ENCODE measurements at regions not wholly inside any gene's neighbourhood (a gene's known extent, or its start where the extent isn't known, plus 50 kb on each side); places are given as distances from the start of the nearest gene placed in this dataset.

DNA sequence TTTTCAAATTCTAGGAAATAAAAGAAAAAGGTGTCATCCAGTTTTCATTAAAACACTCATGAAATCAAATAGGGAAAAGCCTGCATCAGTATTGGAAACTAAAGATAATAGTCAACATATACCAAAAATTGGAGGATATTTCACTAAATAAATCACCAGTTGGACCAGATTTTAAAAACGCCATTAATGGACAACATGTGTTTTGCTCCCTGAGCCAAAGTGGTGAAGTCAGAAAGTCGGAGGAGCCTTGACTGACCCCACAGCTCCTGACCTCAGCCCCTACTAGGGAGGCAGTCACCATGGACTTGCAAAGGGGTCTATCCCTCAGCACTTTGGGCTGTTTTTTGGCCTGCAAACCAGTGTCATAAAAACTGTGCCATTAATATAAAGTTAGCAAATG lies 98.3 kb upstream of the SEC61G start:
- TF ChIP-seq CTCF (IDR thresholded peaks at IDR 0.05; ENCODE audit: poor library complexity, severe bottlenecking) (no peak), EZH2 (IDR thresholded peaks at IDR 0.05; ENCODE audit: borderline replicate concordance, insufficient read depth, low read length, poor library complexity, severe bottlenecking) (no peak), TAF1 (IDR thresholded peaks at IDR 0.05; ENCODE audit: low read depth) (no peak), SMC3 (conservative IDR thresholded peaks at IDR 0.05; ENCODE audit: poor library complexity) (no peak), POLR2AphosphoS5 (IDR thresholded peaks at IDR 0.05) (no peak)
